ENCODE measurements at regions not wholly inside any gene's neighbourhood (a gene's known extent, or its start where the extent isn't known, plus 50 kb on each side); places are given as distances from the start of the nearest gene placed in this dataset.

GRCh38 chr5:57780961-57781325, 298.3 kb upstream of the ACTBL2 start:
- Mint-ChIP-seq H3K4me1 (ENCODE audit: low read depth) (no peaks in the 10 kb centered on the region), H3K4me3 (no peak overlapping the region), H3K27me3 (peaks cover 1% of the 10 kb centered on the region), H3K27ac (no peak overlapping the region), H3K36me3 (ENCODE audit: low read depth) (no peaks in the 10 kb centered on the region), H3K9me3 (no peaks in the 10 kb centered on the region)
- no peak for TF ChIP-seq CTCF (IDR thresholded peaks at IDR 0.05)
- intact Hi-C loops (cut with micrococcal nuclease) = no loop called here
- CTCF ChIA-PET = no interaction called here
- POLR2A ChIA-PET = no interaction called here
- ATAC-seq (no peak), DNase-seq (no peak)

- no peak for ATAC-seq
Measured at GRCh38 chr5:57780306-57780960, 297.8 kb upstream of the ACTBL2 start.

GRCh38 chr5:57779383-57780223, 297.0 kb upstream of the ACTBL2 start:
- POLR2A ChIA-PET = no interaction called here

More at GRCh38 chr5:57780306-57780960, 297.8 kb upstream of the ACTBL2 start:
- Mint-ChIP-seq H3K36me3 (ENCODE audit: low read depth) (no peaks in the 10 kb centered on the region), H3K9me3 (no peaks in the 10 kb centered on the region), H3K27me3 (peaks cover 1% of the 10 kb centered on the region), H3K4me1 (ENCODE audit: low read depth) (no peaks in the 10 kb centered on the region), H3K4me3 (no peak overlapping the region), H3K27ac (no peak overlapping the region)
- TF ChIP-seq CTCF (IDR thresholded peaks at IDR 0.05) = no peak
- DNase-seq = no peak
- ChIA-PET POLR2A (no interaction called here), CTCF (interaction anchor here (1.2 kb wide), 1 partner anchor 284 kb away, joined by 3 read pairs; no protein-coding TSS in a partner anchor)
- intact Hi-C loops (cut with micrococcal nuclease) = no loop called here

GRCh38 chr5:57778501-57779091, 296.0 kb upstream of the ACTBL2 start:
- Mint-ChIP-seq H3K4me1 (ENCODE audit: low read depth) (no peaks in the 10 kb centered on the region), H3K27ac (no peak overlapping the region), H3K36me3 (ENCODE audit: low read depth) (no peaks in the 10 kb centered on the region), H3K4me3 (no peak overlapping the region), H3K9me3 (no peaks in the 10 kb centered on the region), H3K27me3 (no peaks in the 10 kb centered on the region)
- ATAC-seq (no peak), DNase-seq (no peak)
- intact Hi-C loops (cut with micrococcal nuclease) = loop anchor here (2.0 kb wide), 1 partner anchor 682 kb away; the partner anchor contains the start of gene PLK2
- POLR2A ChIA-PET = no interaction called here
- CTCF ChIA-PET = interaction anchor here (0.7 to 2.9 kb wide), 7 partner anchors 8 to 720 kb away, joined by 3 to 40 read pairs (median 6); partner anchors contain the start of gene PLK2
- TF ChIP-seq CTCF (IDR thresholded peaks at IDR 0.05) = no peak

More at GRCh38 chr5:57779383-57780223, 297.0 kb upstream of the ACTBL2 start:
- intact Hi-C loops (cut with micrococcal nuclease) = loop anchor here (2.0 kb wide), 1 partner anchor 681 kb away; the partner anchor contains the start of gene PLK2
- no peak overlapping the region for H3K4me3 Mint-ChIP-seq
- peak; percentile 63 for TF ChIP-seq CTCF (IDR thresholded peaks at IDR 0.05)
- H3K27ac Mint-ChIP-seq = no peak overlapping the region
- CTCF ChIA-PET = interaction anchor here (0.6 to 2.9 kb wide), 11 partner anchors 8 to 682 kb away, joined by 3 to 40 read pairs (median 4); partner anchors contain the start of gene PLK2
- no peaks in the 10 kb centered on the region for H3K36me3 Mint-ChIP-seq (ENCODE audit: low read depth)
- H3K4me1 Mint-ChIP-seq (ENCODE audit: low read depth) = no peaks in the 10 kb centered on the region
- ATAC-seq (peak; percentile 34), DNase-seq (peak; percentile 37)
- H3K9me3 Mint-ChIP-seq = no peaks in the 10 kb centered on the region
- no peaks in the 10 kb centered on the region for H3K27me3 Mint-ChIP-seq
